SK-N-MC (cell line): ENCODE measurements at regions not wholly inside any gene's neighbourhood (a gene's known extent, or its start where the extent isn't known, plus 50 kb on each side); places are given as distances from the start of the nearest gene placed in this dataset.

Experiments
- EZH2 ChIP-seq: fragments of 200-600 bp; sonication (generic); IDR thresholded peaks from one replicate; pipeline ENCODE4 v1.6.1; 2017; ENCODE audit warnings: antibody characterized with exemption
- POLR2AphosphoS5 ChIP-seq: IDR thresholded peaks from 2 replicates; pipeline ENCODE4 v1.6.1; 2012; ENCODE audit warnings: mild to moderate bottlenecking, low read depth, low read length, borderline replicate concordance

DNA sequence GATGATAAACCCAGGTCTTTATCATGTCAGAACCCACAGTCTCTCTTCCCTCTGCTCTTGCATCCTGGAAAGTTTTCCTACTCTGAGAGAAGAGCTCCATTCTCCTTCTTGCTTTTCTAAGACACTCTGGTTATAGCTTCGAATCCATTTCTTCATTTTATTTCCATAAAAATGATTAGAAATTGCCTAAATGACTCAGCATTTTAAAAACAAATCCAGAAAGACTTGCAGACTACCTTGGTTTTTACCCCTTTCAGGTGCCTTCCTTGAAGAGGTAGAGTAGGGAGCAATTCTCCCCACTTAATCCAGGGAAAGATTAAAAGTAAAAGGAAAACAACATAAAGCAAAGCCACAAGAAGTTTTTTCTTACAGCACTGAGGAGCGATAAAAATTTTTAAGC is 1256.0 kb downstream of the ROBO1 start:
- TF ChIP-seq EZH2 (no peak), POLR2AphosphoS5 (no peak)
